Kidney epithelial cell (primary cell): ENCODE measurements at regions not wholly inside any gene's neighbourhood (a gene's known extent, or its start where the extent isn't known, plus 50 kb on each side); places are given as distances from the start of the nearest gene placed in this dataset.

ENCODE experiments used
- DNase-seq: peaks from one replicate; pipeline ENCODE4 v3.0.0-alpha.2; 2010; ENCODE audit warnings: low read depth
- H3K27me3 ChIP-seq: 2 replicates; pipeline ENCODE4 v1.6.0; 2011; ENCODE audit warnings: low read length; ENCODE audit not compliant: control insufficient read depth, insufficient read depth
- H3K36me3 ChIP-seq: 2 replicates; pipeline ENCODE4 v1.5.1; 2011; ENCODE audit warnings: low read length; ENCODE audit not compliant: control insufficient read depth, insufficient read depth
- H3K4me3 ChIP-seq: 2 replicates; pipeline ENCODE4 v1.5.1; 2011; ENCODE audit warnings: low read depth, mild to moderate bottlenecking, control low read depth, low read length
- CTCF ChIP-seq: IDR thresholded peaks from 2 replicates; pipeline ENCODE4 v1.5.1; 2011; ENCODE audit warnings: mild to moderate bottlenecking, moderate library complexity, low read length, control low read depth, inconsistent platforms; ENCODE audit not compliant: insufficient read depth, poor library complexity, severe bottlenecking

GRCh38 chr20:7656687-7657467, 283.4 kb downstream of the HAO1 start:
- no peaks in the 10 kb centered on the region for H3K36me3 ChIP-seq
- TF ChIP-seq CTCF: no peak

GRCh38 chr20:7657569-7657968, 282.7 kb downstream of the HAO1 start:
- Histone ChIP-seq H3K27me3 (no peaks in the 10 kb centered on the region), H3K36me3 (no peaks in the 10 kb centered on the region), H3K4me3 (no peak overlapping the region)
- no peak for TF ChIP-seq CTCF
- DNase-seq: no peak

More at GRCh38 chr20:7656687-7657467, 283.4 kb downstream of the HAO1 start:
- no peak overlapping the region for H3K4me3 ChIP-seq
- no peaks in the 10 kb centered on the region for H3K27me3 ChIP-seq
- DNase-seq: no peak

GRCh38 chr20:7660165-7660564, 280.1 kb downstream of the HAO1 start:
- Histone ChIP-seq H3K27me3 (no peaks in the 10 kb centered on the region), H3K36me3 (no peaks in the 10 kb centered on the region), H3K4me3 (no peak overlapping the region)
- no peak for TF ChIP-seq CTCF
- no peak for DNase-seq

GRCh38 chr20:7665376-7665775, 274.9 kb downstream of the HAO1 start:
- TF ChIP-seq CTCF: no peak
- no peak for DNase-seq
- no peak overlapping the region for H3K4me3 ChIP-seq
- H3K36me3 ChIP-seq: no peaks in the 10 kb centered on the region
- no peaks in the 10 kb centered on the region for H3K27me3 ChIP-seq

- TF ChIP-seq CTCF: no peak
- no peak for DNase-seq
Measured at GRCh38 chr20:7667194-7667593, 273.1 kb downstream of the HAO1 start.

GRCh38 chr20:7672571-7672970, 267.7 kb downstream of the HAO1 start:
- Histone ChIP-seq H3K36me3 (no peaks in the 10 kb centered on the region), H3K27me3 (no peaks in the 10 kb centered on the region), H3K4me3 (no peak overlapping the region)
- no peak for DNase-seq
- no peak for TF ChIP-seq CTCF

More at GRCh38 chr20:7667194-7667593, 273.1 kb downstream of the HAO1 start:
- Histone ChIP-seq H3K36me3 (no peaks in the 10 kb centered on the region), H3K27me3 (no peaks in the 10 kb centered on the region), H3K4me3 (no peak overlapping the region)
